ENCODE measurements at regions not wholly inside any gene's neighbourhood (a gene's known extent, or its start where the extent isn't known, plus 50 kb on each side); places are given as distances from the start of the nearest gene placed in this dataset.
"Not testable (repeated sequence)": the region's sequence is repeated elsewhere in the genome, so short reads cannot be mapped to it uniquely, and the experiment has no call there.

- DNase-seq (ENCODE audit: low read depth, low spot score), result no peak
Measured at GRCh38 chr2:125216321-125216720, 1191.2 kb downstream of the CNTNAP5 start.

GRCh38 chr2:125224188-125224587, 1199.1 kb downstream of the CNTNAP5 start:
- no peak for DNase-seq (ENCODE audit: low read depth, low spot score)

- no peak for DNase-seq (ENCODE audit: low read depth, low spot score)
Measured at GRCh38 chr2:125224830-125225229, 1199.7 kb downstream of the CNTNAP5 start.

- DNase-seq (ENCODE audit: low read depth, low spot score), result no peak
Measured at GRCh38 chr2:125227843-125228392, 1202.8 kb downstream of the CNTNAP5 start.

- no peak for DNase-seq (ENCODE audit: low read depth, low spot score)
Measured at GRCh38 chr2:125240870-125241269, 1215.8 kb downstream of the CNTNAP5 start.

- DNase-seq (ENCODE audit: low read depth, low spot score), result no peak
Measured at GRCh38 chr2:125243074-125243473, 1218.0 kb downstream of the CNTNAP5 start.

- DNase-seq (ENCODE audit: low read depth, low spot score), result no peak
Measured at GRCh38 chr2:125254010-125254409, 1228.9 kb downstream of the CNTNAP5 start.

GRCh38 chr2:125259451-125259850, 1234.4 kb downstream of the CNTNAP5 start:
- DNase-seq (ENCODE audit: low read depth, low spot score), result no peak

- not testable (repeated sequence) for DNase-seq (ENCODE audit: low read depth, low spot score)
Measured at GRCh38 chr2:125260366-125260930, 1235.4 kb downstream of the CNTNAP5 start.

GRCh38 chr2:125264453-125264852, 1239.4 kb downstream of the CNTNAP5 start:
- no peak for DNase-seq (ENCODE audit: low read depth, low spot score)

GRCh38 chr2:125267683-125268082, 1242.6 kb downstream of the CNTNAP5 start:
- no peak for DNase-seq (ENCODE audit: low read depth, low spot score)

GRCh38 chr2:125272651-125273050, 1247.6 kb downstream of the CNTNAP5 start:
- no peak for DNase-seq (ENCODE audit: low read depth, low spot score)

- DNase-seq (ENCODE audit: low read depth, low spot score), result no peak
Measured at GRCh38 chr2:125274718-125275117, 1249.6 kb downstream of the CNTNAP5 start.

GRCh38 chr2:125280265-125280664, 1255.2 kb downstream of the CNTNAP5 start:
- DNase-seq (ENCODE audit: low read depth, low spot score), result no peak

GRCh38 chr2:125281242-125281641, 1256.2 kb downstream of the CNTNAP5 start:
- no peak for DNase-seq (ENCODE audit: low read depth, low spot score)

- DNase-seq (ENCODE audit: low read depth, low spot score), result no peak
Measured at GRCh38 chr2:125296742-125297141, 1271.7 kb downstream of the CNTNAP5 start.

GRCh38 chr2:125310657-125311364, 1285.7 kb downstream of the CNTNAP5 start:
- DNase-seq (ENCODE audit: low read depth, low spot score), result no peak

GRCh38 chr2:125312342-125312741, 1287.3 kb downstream of the CNTNAP5 start:
- no peak for DNase-seq (ENCODE audit: low read depth, low spot score)

GRCh38 chr2:125313806-125314205, 1288.7 kb downstream of the CNTNAP5 start:
- no peak for DNase-seq (ENCODE audit: low read depth, low spot score)

GRCh38 chr2:125318740-125319139, 1293.7 kb downstream of the CNTNAP5 start:
- DNase-seq (ENCODE audit: low read depth, low spot score), result no peak

- DNase-seq (ENCODE audit: low read depth, low spot score), result no peak
Measured at GRCh38 chr2:125324273-125324672, 1299.2 kb downstream of the CNTNAP5 start.

GRCh38 chr2:125330133-125330532, 1305.0 kb downstream of the CNTNAP5 start:
- no peak for DNase-seq (ENCODE audit: low read depth, low spot score)

- no peak for DNase-seq (ENCODE audit: low read depth, low spot score)
Measured at GRCh38 chr2:125341353-125341752, 1314.6 kb upstream of the GYPC start.
